ENCODE measurements at regions not wholly inside any gene's neighbourhood (a gene's known extent, or its start where the extent isn't known, plus 50 kb on each side); places are given as distances from the start of the nearest gene placed in this dataset.

GRCh38 chr2:88837511-88838160 lies 146.2 kb downstream of the RPIA start:
- Histone ChIP-seq H3K4me2 (peak overlapping the region in 8 of 11 experiments; percentile 61 to 79 (median 66); a peak in 15 of 22 replicates), H3K27ac (peak overlapping the region in 1 of 11 experiments; percentile 13; a peak in 1 of 22 replicates), H4K20me1 (no peaks in the 10 kb centered on the region), H3K27me3 (no peaks in the 10 kb centered on the region), H3K36me3 (no peaks in the 10 kb centered on the region), H3K4me1 (peaks cover 0 to 54% (median 28%) of the 10 kb centered on the region in 10 experiments; a peak in 17 of 20 replicates), H3K4me3 (no peak overlapping the region), H3K9ac (no peak overlapping the region), H3K9me3 (replicated peaks in 1 of 11) (peaks cover 0 to 11% (median 5%) of the 10 kb centered on the region in 11 experiments; a peak in 6 of 22 replicates)
- TF ChIP-seq Cebpa-rat (IDR thresholded peaks at IDR 0.05) = no peak

- H3K4me1 ChIP-seq = peaks cover 0 to 60% (median 33%) of the 10 kb centered on the region in 10 experiments; a peak in 17 of 20 replicates
- no peak for TF ChIP-seq Cebpa-rat (IDR thresholded peaks at IDR 0.05)
- H3K9ac ChIP-seq = no peak overlapping the region
- no peaks in the 10 kb centered on the region for H4K20me1 ChIP-seq
- H3K4me3 ChIP-seq = no peak overlapping the region
- no peaks in the 10 kb centered on the region for H3K27me3 ChIP-seq
- H3K9me3 ChIP-seq (replicated peaks in 1 of 11) = peaks cover 0 to 11% (median 5%) of the 10 kb centered on the region in 11 experiments; a peak in 6 of 22 replicates
- no peaks in the 10 kb centered on the region for H3K36me3 ChIP-seq
- H3K4me2 ChIP-seq = peak overlapping the region in 9 of 11 experiments; percentile 21 to 79 (median 63); a peak in 18 of 22 replicates
- H3K27ac ChIP-seq = peak overlapping the region in 1 of 11 experiments; percentile 13; a peak in 2 of 22 replicates
Measured at GRCh38 chr2:88838165-88838635, 146.7 kb downstream of the RPIA start.

- Histone ChIP-seq H3K4me3 (no peak overlapping the region), H3K36me3 (no peaks in the 10 kb centered on the region), H3K9me3 (replicated peaks in 1 of 11) (peaks cover 0 to 11% (median 5%) of the 10 kb centered on the region in 11 experiments; a peak in 6 of 22 replicates), H3K27ac (no peak overlapping the region), H4K20me1 (no peaks in the 10 kb centered on the region), H3K4me2 (peak overlapping the region in 6 of 11 experiments; percentile 17 to 46 (median 28); a peak in 9 of 22 replicates), H3K4me1 (peaks cover 7 to 88% (median 56%) of the 10 kb centered on the region in 10 experiments), H3K27me3 (no peaks in the 10 kb centered on the region), H3K9ac (no peak overlapping the region)
- TF ChIP-seq Cebpa-rat (IDR thresholded peaks at IDR 0.05) = no peak
Measured at GRCh38 chr2:88841224-88841929, 149.9 kb downstream of the RPIA start.

- no peak overlapping the region for H3K27ac ChIP-seq
- no peak overlapping the region for H3K4me3 ChIP-seq
- H3K9me3 ChIP-seq (replicated peaks in 1 of 11) = peaks cover 0 to 18% (median 13%) of the 10 kb centered on the region in 11 experiments; a peak in 11 of 22 replicates
- no peaks in the 10 kb centered on the region for H3K36me3 ChIP-seq
- H3K9ac ChIP-seq = no peak overlapping the region
- no peaks in the 10 kb centered on the region for H4K20me1 ChIP-seq
- peaks cover 7 to 88% (median 66%) of the 10 kb centered on the region in 10 experiments for H3K4me1 ChIP-seq
- H3K27me3 ChIP-seq = no peaks in the 10 kb centered on the region
- no peak for TF ChIP-seq Cebpa-rat (IDR thresholded peaks at IDR 0.05)
- H3K4me2 ChIP-seq = peak overlapping the region in 6 of 11 experiments; percentile 0 to 38 (median 32); a peak in 8 of 22 replicates
Measured at GRCh38 chr2:88842656-88843460, 151.4 kb downstream of the RPIA start.

GRCh38 chr2:88843651-88844050 lies 152.2 kb downstream of the RPIA start:
- peak overlapping the region in 2 of 11 experiments; percentile 14 to 69; a peak in 4 of 22 replicates for H3K4me2 ChIP-seq

GRCh38 chr2:88844960-88845359 lies 153.5 kb downstream of the RPIA start:
- no peaks in the 10 kb centered on the region for H3K27me3 ChIP-seq
- H3K4me2 ChIP-seq = peak overlapping the region in 9 of 11 experiments; percentile 63 to 79 (median 73); a peak in 15 of 22 replicates
- no peak for TF ChIP-seq Cebpa-rat (IDR thresholded peaks at IDR 0.05)
- H3K9ac ChIP-seq = no peak overlapping the region
- H4K20me1 ChIP-seq = no peaks in the 10 kb centered on the region
- peak overlapping the region in 3 of 11 experiments; percentile 49 to 58 (median 54); a peak in 5 of 22 replicates for H3K27ac ChIP-seq
- H3K4me3 ChIP-seq = no peak overlapping the region
- H3K4me1 ChIP-seq = peaks cover 7 to 72% (median 47%) of the 10 kb centered on the region in 10 experiments
- peaks cover 0 to 30% (median 13%) of the 10 kb centered on the region in 11 experiments; a peak in 13 of 22 replicates for H3K9me3 ChIP-seq (replicated peaks in 1 of 11)
- no peaks in the 10 kb centered on the region for H3K36me3 ChIP-seq

More at GRCh38 chr2:88843651-88844050, 152.2 kb downstream of the RPIA start:
- TF ChIP-seq Cebpa-rat (IDR thresholded peaks at IDR 0.05) = no peak
- Histone ChIP-seq H3K4me1 (peaks cover 7 to 84% (median 59%) of the 10 kb centered on the region in 10 experiments), H3K36me3 (no peaks in the 10 kb centered on the region), H3K27ac (no peak overlapping the region), H3K4me3 (no peak overlapping the region), H3K9me3 (replicated peaks in 1 of 11) (peaks cover 0 to 23% (median 16%) of the 10 kb centered on the region in 11 experiments; a peak in 13 of 22 replicates), H4K20me1 (no peaks in the 10 kb centered on the region), H3K9ac (no peak overlapping the region), H3K27me3 (no peaks in the 10 kb centered on the region)

GRCh38 chr2:88845772-88846661 lies 154.5 kb downstream of the RPIA start:
- Histone ChIP-seq H3K36me3 (no peaks in the 10 kb centered on the region), H3K4me1 (peaks cover 7 to 77% (median 46%) of the 10 kb centered on the region in 10 experiments), H4K20me1 (no peaks in the 10 kb centered on the region), H3K27ac (peak overlapping the region in 8 of 11 experiments; percentile 30 to 70 (median 59); a peak in 15 of 22 replicates), H3K9ac (no peak overlapping the region), H3K4me3 (peak overlapping the region in 1 of 10 experiments; percentile 4; a peak in 1 of 20 replicates), H3K4me2 (peak overlapping the region; percentile 30 to 79 (median 69)), H3K27me3 (no peaks in the 10 kb centered on the region), H3K9me3 (replicated peaks in 1 of 11) (peaks cover 0 to 25% (median 7%) of the 10 kb centered on the region in 11 experiments; a peak in 12 of 22 replicates)
- TF ChIP-seq Cebpa-rat (IDR thresholded peaks at IDR 0.05) = no peak

Data from BLaER1 treated with 17β-estradiol and CSF1 and Interleukin-3, amounts not matched to agents 10 nM and 100 nM (cell line).